ENCODE measurements at regions not wholly inside any gene's neighbourhood (a gene's known extent, or its start where the extent isn't known, plus 50 kb on each side); places are given as distances from the start of the nearest gene placed in this dataset.
"Not testable (repeated sequence)": the region's sequence is repeated elsewhere in the genome, so short reads cannot be mapped to it uniquely, and the experiment has no call there.

GRCh38 chr14:56422221-56422620, 157.4 kb upstream of the TMEM260 start:
- no peak for DNase-seq (ENCODE audit: low read depth)

GRCh38 chr14:56422703-56423213, 156.8 kb upstream of the TMEM260 start:
- peak; percentile 45 for DNase-seq (ENCODE audit: low read depth)

- DNase-seq (ENCODE audit: low read depth), result peak; percentile 18
These were observed 156.1 kb upstream of the TMEM260 start for GRCh38 chr14:56423544-56423943.

- no peak for DNase-seq (ENCODE audit: low read depth)
These were observed 148.6 kb upstream of the TMEM260 start for GRCh38 chr14:56431013-56431412.

- no peak for DNase-seq (ENCODE audit: low read depth)
These were observed 129.9 kb upstream of the TMEM260 start for GRCh38 chr14:56449670-56450213.

GRCh38 chr14:56452940-56453339, 126.7 kb upstream of the TMEM260 start:
- DNase-seq (ENCODE audit: low read depth), result no peak

GRCh38 chr14:56454680-56455079, 124.9 kb upstream of the TMEM260 start:
- DNase-seq (ENCODE audit: low read depth), result not testable (repeated sequence)

- no peak for DNase-seq (ENCODE audit: low read depth)
These were observed 119.1 kb upstream of the TMEM260 start for GRCh38 chr14:56460469-56460868.

- DNase-seq (ENCODE audit: low read depth), result no peak
These were observed 118.0 kb upstream of the TMEM260 start for GRCh38 chr14:56461276-56462275.

GRCh38 chr14:56463271-56463890, 116.2 kb upstream of the TMEM260 start:
- DNase-seq (ENCODE audit: low read depth), result no peak

GRCh38 chr14:56471056-56471455, 108.5 kb upstream of the TMEM260 start:
- DNase-seq (ENCODE audit: low read depth), result no peak

- DNase-seq (ENCODE audit: low read depth), result no peak
These were observed 105.1 kb upstream of the TMEM260 start for GRCh38 chr14:56474419-56475022.

GRCh38 chr14:56482310-56482911, 97.2 kb upstream of the TMEM260 start:
- no peak for DNase-seq (ENCODE audit: low read depth)

GRCh38 chr14:56487090-56487667, 92.4 kb upstream of the TMEM260 start:
- DNase-seq (ENCODE audit: low read depth), result no peak

- DNase-seq (ENCODE audit: low read depth), result peak; percentile 55
These were observed 91.8 kb upstream of the TMEM260 start for GRCh38 chr14:56487761-56488160.

GRCh38 chr14:56488306-56488705, 91.3 kb upstream of the TMEM260 start:
- DNase-seq (ENCODE audit: low read depth), result no peak

- no peak for DNase-seq (ENCODE audit: low read depth)
These were observed 89.2 kb upstream of the TMEM260 start for GRCh38 chr14:56490379-56490778.

GRCh38 chr14:56491299-56492285, 88.0 kb upstream of the TMEM260 start:
- DNase-seq (ENCODE audit: low read depth), result no peak

GRCh38 chr14:56494167-56494566, 85.4 kb upstream of the TMEM260 start:
- no peak for DNase-seq (ENCODE audit: low read depth)

GRCh38 chr14:56498112-56498511, 81.5 kb upstream of the TMEM260 start:
- no peak for DNase-seq (ENCODE audit: low read depth)
